ENCODE measurements at regions not wholly inside any gene's neighbourhood (a gene's known extent, or its start where the extent isn't known, plus 50 kb on each side); places are given as distances from the start of the nearest gene placed in this dataset.

- no peak overlapping the region for H4K91ac ChIP-seq (ENCODE audit: low read length)
- H2BK12ac ChIP-seq (ENCODE audit: low read length in 2 of 2) = no peak overlapping the region
- no peak overlapping the region for H4K8ac ChIP-seq (ENCODE audit: low read length)
- H3K4me2 ChIP-seq (ENCODE audit: low read length, poor library complexity, severe bottlenecking) = no peak overlapping the region
- H3K9me3 ChIP-seq (ENCODE audit: control insufficient read depth, low read length) = peaks cover 3% of the 10 kb centered on the region
- no peak overlapping the region for H2BK120ac ChIP-seq (ENCODE audit: low read depth, low read length)
- 71% methylated on average over 1 of the region's 2 CpGs for WGBS
- DNase-seq = no peak
- no peak overlapping the region for H2AK5ac ChIP-seq (ENCODE audit: low read length, severe bottlenecking)
- no peak overlapping the region for H3K27ac ChIP-seq (ENCODE audit: low read length, poor library complexity, severe bottlenecking)
- H3K4ac ChIP-seq (ENCODE audit: low read depth in 1 of 2, low read length in 2 of 2) = no peak overlapping the region
- H3K9ac ChIP-seq (ENCODE audit: low read length) = no peak overlapping the region
- H3K27me3 ChIP-seq (ENCODE audit: control insufficient read depth in 1 of 2, insufficient read depth in 1 of 2, low read length in 2 of 2) = no peaks in the 10 kb centered on the region
- no peak overlapping the region for H3K18ac ChIP-seq (ENCODE audit: low read depth in 1 of 2, low read length in 2 of 2)
- H3K4me1 ChIP-seq (ENCODE audit: control insufficient read depth, insufficient read depth, low read depth, low read length) = no peaks in the 10 kb centered on the region
- H2AFZ ChIP-seq (ENCODE audit: low read depth, low read length) = no peak overlapping the region
- no peak overlapping the region for H2BK15ac ChIP-seq (ENCODE audit: low read depth, poor library complexity, severe bottlenecking)
- no peaks in the 10 kb centered on the region for H3K79me1 ChIP-seq (replicated peaks; ENCODE audit: low read length, poor library complexity, severe bottlenecking)
- no peak overlapping the region for H3K23ac ChIP-seq (ENCODE audit: low read length in 2 of 2)
- H3K14ac ChIP-seq (ENCODE audit: low read length in 2 of 2) = no peak overlapping the region
- H3K4me3 ChIP-seq (ENCODE audit: insufficient read depth in 1 of 2, low read depth in 1 of 2, low read length in 2 of 2) = no peak overlapping the region
- no peaks in the 10 kb centered on the region for H3K36me3 ChIP-seq (ENCODE audit: control insufficient read depth in 1 of 2, insufficient read depth in 2 of 2, low read depth in 1 of 2, low read length in 2 of 2)
- H2BK5ac ChIP-seq (ENCODE audit: low read depth, low read length, poor library complexity, severe bottlenecking) = no peak overlapping the region
Measured at GRCh38 chr4:37066159-37066558, 178.4 kb upstream of the NWD2 start.

GRCh38 chr4:37068580-37068979, 176.0 kb upstream of the NWD2 start:
- H4K91ac ChIP-seq (ENCODE audit: low read length) = no peak overlapping the region
- no peaks in the 10 kb centered on the region for H3K27me3 ChIP-seq (ENCODE audit: control insufficient read depth in 1 of 2, insufficient read depth in 1 of 2, low read length in 2 of 2)
- no peak overlapping the region for H3K23ac ChIP-seq (ENCODE audit: low read length in 2 of 2)
- H2AFZ ChIP-seq (ENCODE audit: low read depth, low read length) = no peak overlapping the region
- no peaks in the 10 kb centered on the region for H3K36me3 ChIP-seq (ENCODE audit: control insufficient read depth in 1 of 2, insufficient read depth in 2 of 2, low read depth in 1 of 2, low read length in 2 of 2)
- H3K9ac ChIP-seq (ENCODE audit: low read length) = no peak overlapping the region
- no peak overlapping the region for H3K4me2 ChIP-seq (ENCODE audit: low read length, poor library complexity, severe bottlenecking)
- H2AK5ac ChIP-seq (ENCODE audit: low read length, severe bottlenecking) = no peak overlapping the region
- no peaks in the 10 kb centered on the region for H3K9me3 ChIP-seq (ENCODE audit: control insufficient read depth, low read length)
- no peak overlapping the region for H2BK5ac ChIP-seq (ENCODE audit: low read depth, low read length, poor library complexity, severe bottlenecking)
- no peak overlapping the region for H2BK15ac ChIP-seq (ENCODE audit: low read depth, poor library complexity, severe bottlenecking)
- no peaks in the 10 kb centered on the region for H3K4me1 ChIP-seq (ENCODE audit: control insufficient read depth, insufficient read depth, low read depth, low read length)
- no peak overlapping the region for H3K4ac ChIP-seq (ENCODE audit: low read depth in 1 of 2, low read length in 2 of 2)
- no peak overlapping the region for H4K8ac ChIP-seq (ENCODE audit: low read length)
- no peak overlapping the region for H2BK12ac ChIP-seq (ENCODE audit: low read length in 2 of 2)
- H3K27ac ChIP-seq (ENCODE audit: low read length, poor library complexity, severe bottlenecking) = no peak overlapping the region
- no peak overlapping the region for H3K4me3 ChIP-seq (ENCODE audit: insufficient read depth in 1 of 2, low read depth in 1 of 2, low read length in 2 of 2)
- no peak overlapping the region for H3K18ac ChIP-seq (ENCODE audit: low read depth in 1 of 2, low read length in 2 of 2)
- WGBS = 42% methylated on average over 5 of the region's 5 CpGs
- DNase-seq = no peak
- no peak overlapping the region for H3K14ac ChIP-seq (ENCODE audit: low read length in 2 of 2)
- no peak overlapping the region for H2BK120ac ChIP-seq (ENCODE audit: low read depth, low read length)
- H3K79me1 ChIP-seq (replicated peaks; ENCODE audit: low read length, poor library complexity, severe bottlenecking) = no peaks in the 10 kb centered on the region

DNA sequence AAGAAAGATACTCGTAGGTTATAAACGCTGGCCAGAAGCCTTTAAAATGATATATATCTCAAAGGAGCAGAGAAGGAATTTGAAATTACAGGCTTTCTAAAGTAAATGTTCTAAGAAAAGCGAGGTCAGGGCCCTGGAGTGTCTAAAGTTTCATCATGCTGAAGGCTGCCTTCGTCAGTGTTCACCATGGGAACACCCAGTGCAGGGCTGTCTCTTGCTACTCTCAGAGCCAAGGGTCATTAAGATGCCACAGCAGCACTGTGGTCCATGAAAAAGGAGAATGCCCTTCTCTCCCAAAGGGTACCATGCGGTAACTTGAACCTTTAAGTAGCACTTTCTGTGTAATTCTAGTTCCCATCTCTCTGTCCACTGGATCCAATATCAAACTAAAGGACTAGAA, 174.5 kb upstream of the NWD2 start:
- Histone ChIP-seq H2BK5ac (ENCODE audit: low read depth, low read length, poor library complexity, severe bottlenecking) (no peak overlapping the region), H3K36me3 (ENCODE audit: control insufficient read depth in 1 of 2, insufficient read depth in 2 of 2, low read depth in 1 of 2, low read length in 2 of 2) (no peaks in the 10 kb centered on the region), H3K4me1 (ENCODE audit: control insufficient read depth, insufficient read depth, low read depth, low read length) (no peaks in the 10 kb centered on the region), H3K4me3 (ENCODE audit: insufficient read depth in 1 of 2, low read depth in 1 of 2, low read length in 2 of 2) (no peak overlapping the region), H3K9me3 (ENCODE audit: control insufficient read depth, low read length) (no peaks in the 10 kb centered on the region), H3K23ac (ENCODE audit: low read length in 2 of 2) (no peak overlapping the region), H2BK12ac (ENCODE audit: low read length in 2 of 2) (no peak overlapping the region), H2AK5ac (ENCODE audit: low read length, severe bottlenecking) (no peak overlapping the region), H3K9ac (ENCODE audit: low read length) (no peak overlapping the region), H4K8ac (ENCODE audit: low read length) (no peak overlapping the region), H2AFZ (ENCODE audit: low read depth, low read length) (no peak overlapping the region), H3K27me3 (ENCODE audit: control insufficient read depth in 1 of 2, insufficient read depth in 1 of 2, low read length in 2 of 2) (no peaks in the 10 kb centered on the region), H2BK120ac (ENCODE audit: low read depth, low read length) (no peak overlapping the region), H3K18ac (ENCODE audit: low read depth in 1 of 2, low read length in 2 of 2) (no peak overlapping the region), H3K14ac (ENCODE audit: low read length in 2 of 2) (no peak overlapping the region), H4K91ac (ENCODE audit: low read length) (no peak overlapping the region), H3K79me1 (replicated peaks; ENCODE audit: low read length, poor library complexity, severe bottlenecking) (no peaks in the 10 kb centered on the region), H3K4me2 (ENCODE audit: low read length, poor library complexity, severe bottlenecking) (no peak overlapping the region), H3K4ac (ENCODE audit: low read depth in 1 of 2, low read length in 2 of 2) (no peak overlapping the region), H2BK15ac (ENCODE audit: low read depth, poor library complexity, severe bottlenecking) (no peak overlapping the region), H3K27ac (ENCODE audit: low read length, poor library complexity, severe bottlenecking) (no peak overlapping the region)
- DNase-seq = no peak
- 53% methylated on average over 5 of the region's 5 CpGs for WGBS

DNA sequence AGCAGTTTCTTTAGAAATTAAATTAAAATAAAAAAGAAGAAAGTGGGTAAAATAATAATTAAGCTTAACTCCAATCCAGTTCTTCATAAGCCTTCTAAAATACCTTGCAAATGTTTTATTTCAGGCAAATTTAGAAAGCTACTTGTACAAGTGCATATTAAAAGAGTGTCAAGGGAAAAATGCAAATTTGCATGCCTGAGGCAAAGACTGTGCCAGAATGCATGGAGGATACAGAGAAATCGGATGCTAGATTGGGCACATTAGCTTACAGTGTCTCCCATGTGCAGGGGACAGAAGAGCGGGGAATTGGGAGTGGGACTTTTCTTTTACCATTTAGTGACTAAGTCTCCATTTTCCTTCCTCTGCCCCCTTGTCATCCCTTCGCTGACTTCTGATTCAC, 173.0 kb upstream of the NWD2 start:
- no peak overlapping the region for H3K14ac ChIP-seq (ENCODE audit: low read length in 2 of 2)
- H3K4ac ChIP-seq (ENCODE audit: low read depth in 1 of 2, low read length in 2 of 2) = no peak overlapping the region
- no peak overlapping the region for H3K4me3 ChIP-seq (ENCODE audit: insufficient read depth in 1 of 2, low read depth in 1 of 2, low read length in 2 of 2)
- H4K8ac ChIP-seq (ENCODE audit: low read length) = no peak overlapping the region
- no peak for DNase-seq
- H2BK12ac ChIP-seq (ENCODE audit: low read length in 2 of 2) = no peak overlapping the region
- no peak overlapping the region for H3K18ac ChIP-seq (ENCODE audit: low read depth in 1 of 2, low read length in 2 of 2)
- H4K91ac ChIP-seq (ENCODE audit: low read length) = no peak overlapping the region
- no peak overlapping the region for H2BK5ac ChIP-seq (ENCODE audit: low read depth, low read length, poor library complexity, severe bottlenecking)
- no peaks in the 10 kb centered on the region for H3K79me1 ChIP-seq (replicated peaks; ENCODE audit: low read length, poor library complexity, severe bottlenecking)
- H3K4me1 ChIP-seq (ENCODE audit: control insufficient read depth, insufficient read depth, low read depth, low read length) = no peaks in the 10 kb centered on the region
- H3K27me3 ChIP-seq (ENCODE audit: control insufficient read depth in 1 of 2, insufficient read depth in 1 of 2, low read length in 2 of 2) = no peaks in the 10 kb centered on the region
- no peak overlapping the region for H3K27ac ChIP-seq (ENCODE audit: low read length, poor library complexity, severe bottlenecking)
- no peak overlapping the region for H2BK120ac ChIP-seq (ENCODE audit: low read depth, low read length)
- no peak overlapping the region for H2AK5ac ChIP-seq (ENCODE audit: low read length, severe bottlenecking)
- no peak overlapping the region for H2BK15ac ChIP-seq (ENCODE audit: low read depth, poor library complexity, severe bottlenecking)
- WGBS = 93% methylated on average over 2 of the region's 3 CpGs
- no peak overlapping the region for H3K23ac ChIP-seq (ENCODE audit: low read length in 2 of 2)
- H2AFZ ChIP-seq (ENCODE audit: low read depth, low read length) = no peak overlapping the region
- no peaks in the 10 kb centered on the region for H3K9me3 ChIP-seq (ENCODE audit: control insufficient read depth, low read length)
- H3K4me2 ChIP-seq (ENCODE audit: low read length, poor library complexity, severe bottlenecking) = no peak overlapping the region
- H3K9ac ChIP-seq (ENCODE audit: low read length) = no peak overlapping the region
- H3K36me3 ChIP-seq (ENCODE audit: control insufficient read depth in 1 of 2, insufficient read depth in 2 of 2, low read depth in 1 of 2, low read length in 2 of 2) = no peaks in the 10 kb centered on the region

Data from mesenchymal stem cell (in vitro differentiated cells and primary cell).